ENCODE measurements at regions not wholly inside any gene's neighbourhood (a gene's known extent, or its start where the extent isn't known, plus 50 kb on each side); places are given as distances from the start of the nearest gene placed in this dataset.

GRCh38 chr6:150651808-150652470, 52.3 kb downstream of the PLEKHG1 start:
- DNase-seq, result no peak

DNA sequence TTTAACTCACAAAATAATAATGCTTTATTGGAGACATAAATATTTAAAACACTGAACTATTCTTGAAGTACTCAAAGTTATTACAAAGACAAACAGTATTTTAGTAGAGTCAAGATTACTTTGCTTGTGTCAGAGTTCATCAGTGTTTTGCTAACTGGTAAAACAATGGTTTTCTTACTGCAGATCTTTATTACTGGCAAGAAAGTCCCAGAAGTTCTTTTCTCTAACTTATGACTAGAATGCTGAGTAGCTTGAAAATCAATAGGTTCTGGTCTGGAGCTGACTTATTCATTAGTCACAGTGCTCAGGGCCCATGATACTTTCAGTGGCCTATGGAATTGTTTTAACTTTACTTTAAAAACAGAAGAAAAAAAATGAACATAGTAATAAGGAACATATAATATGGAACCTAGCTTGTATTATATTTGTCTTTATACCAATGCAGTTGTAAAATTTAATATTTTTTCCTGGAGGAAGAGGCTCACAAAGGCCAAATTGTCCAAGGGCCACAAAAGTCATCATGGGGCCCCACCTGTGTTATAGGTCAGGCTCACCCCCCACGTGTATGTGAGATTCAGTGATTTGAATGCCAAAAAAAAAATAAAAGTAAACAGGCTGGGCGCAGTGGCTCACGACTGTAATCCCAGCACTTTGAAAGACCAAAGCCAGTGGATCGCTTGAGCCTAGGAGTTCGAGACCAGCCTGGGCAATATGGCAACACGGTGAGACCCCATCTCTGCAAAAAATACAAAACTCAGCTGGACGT, 53.3 kb downstream of the PLEKHG1 start:
- no peak for DNase-seq

DNA sequence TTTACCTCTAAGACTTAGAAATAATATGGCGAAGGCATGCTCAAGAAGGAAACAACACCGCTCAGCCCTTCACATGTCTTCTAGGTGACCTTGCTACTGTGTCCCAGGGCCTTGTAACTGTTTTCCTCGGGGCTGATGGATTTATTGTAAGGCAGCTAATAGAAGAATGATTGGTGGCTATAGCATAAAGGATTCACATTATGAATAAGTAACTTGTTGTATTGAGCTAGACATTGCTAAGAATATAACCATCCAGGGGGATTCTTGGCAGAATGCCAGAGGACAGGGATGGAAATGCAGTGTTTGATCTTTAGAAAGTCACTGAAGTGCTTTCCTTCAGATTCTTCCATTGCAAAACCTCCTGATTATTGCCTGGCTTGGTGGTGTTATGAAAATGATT, 54.9 kb downstream of the PLEKHG1 start:
- no peak for DNase-seq

GRCh38 chr6:150656156-150656555, 56.5 kb downstream of the PLEKHG1 start:
- DNase-seq, result no peak

GRCh38 chr6:150658421-150658820, 58.7 kb downstream of the PLEKHG1 start:
- DNase-seq, result no peak

DNA sequence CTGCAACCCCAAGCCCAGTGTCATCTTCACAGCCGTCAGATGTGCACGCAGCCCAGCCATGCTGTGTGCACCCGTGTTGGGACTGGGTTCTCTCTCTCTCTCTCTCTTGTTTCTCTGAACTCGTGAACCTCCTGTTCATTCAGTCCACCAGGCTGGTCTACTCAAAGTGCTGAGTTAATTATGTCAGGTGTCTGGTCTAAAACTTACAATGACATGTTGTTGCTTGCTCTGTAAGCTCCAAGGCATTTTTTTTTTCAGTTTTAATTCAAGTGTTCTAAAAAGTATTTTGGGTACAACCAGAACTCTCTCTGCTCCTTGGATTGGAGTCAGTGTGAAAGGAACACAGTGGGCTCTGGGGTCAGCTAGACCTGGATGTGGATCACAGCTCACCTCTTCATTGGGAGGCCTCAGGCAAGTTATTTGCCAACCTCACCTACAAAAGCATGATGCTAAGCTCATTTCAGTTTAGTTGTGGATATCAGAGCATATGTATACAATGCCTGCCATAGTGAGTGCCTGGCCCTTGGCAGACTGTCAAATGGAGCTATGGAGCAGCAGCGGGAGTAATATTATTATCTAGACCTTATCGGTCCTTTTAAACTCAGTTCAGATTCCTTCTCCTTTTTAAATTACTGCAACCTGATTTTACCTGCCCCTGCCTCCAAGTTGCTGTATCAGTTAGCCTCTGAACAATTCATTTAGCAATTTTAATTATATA, 59.5 kb downstream of the PLEKHG1 start:
- DNase-seq, result no peak

- DNase-seq, result no peak
These were observed 61.7 kb downstream of the PLEKHG1 start for GRCh38 chr6:150661216-150662007.

DNA sequence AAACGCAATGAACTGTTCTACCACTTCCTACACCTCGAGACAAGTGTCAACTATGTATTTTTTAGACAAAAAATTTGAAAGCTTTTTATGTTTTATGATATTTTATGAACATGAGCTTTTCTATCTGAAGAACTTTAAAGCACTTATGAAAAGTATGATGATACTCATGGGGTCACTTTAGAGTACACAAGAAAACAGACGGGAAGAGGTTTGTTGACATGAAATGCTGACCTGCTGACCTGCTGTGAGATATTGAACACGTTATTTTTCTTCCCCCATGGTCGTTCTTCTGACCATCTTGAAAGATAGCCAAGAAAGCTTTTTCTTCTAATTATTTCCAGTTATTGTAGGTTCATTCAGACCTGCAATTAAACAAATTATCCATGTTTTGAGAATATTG, 63.1 kb downstream of the PLEKHG1 start:
- no peak for DNase-seq

DNA sequence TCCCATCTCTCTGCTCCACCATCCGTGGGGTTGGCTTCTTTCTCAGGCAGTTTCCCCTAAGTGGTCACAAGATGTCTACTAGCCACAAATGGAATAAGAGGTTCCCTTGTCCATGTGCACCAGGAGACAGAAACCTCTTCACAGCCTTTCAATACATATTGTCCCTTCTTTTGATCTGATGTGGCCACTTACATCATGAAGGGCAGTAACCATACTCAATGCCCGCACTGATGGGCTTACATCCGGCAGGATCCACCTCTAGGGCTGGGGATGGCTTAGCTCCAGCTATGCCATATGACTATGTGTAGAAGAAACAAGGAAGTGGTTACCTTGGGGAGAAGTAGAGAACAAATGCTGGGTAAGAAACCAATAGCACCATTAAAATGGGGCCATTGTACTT, 64.4 kb downstream of the PLEKHG1 start:
- no peak for DNase-seq

DNA sequence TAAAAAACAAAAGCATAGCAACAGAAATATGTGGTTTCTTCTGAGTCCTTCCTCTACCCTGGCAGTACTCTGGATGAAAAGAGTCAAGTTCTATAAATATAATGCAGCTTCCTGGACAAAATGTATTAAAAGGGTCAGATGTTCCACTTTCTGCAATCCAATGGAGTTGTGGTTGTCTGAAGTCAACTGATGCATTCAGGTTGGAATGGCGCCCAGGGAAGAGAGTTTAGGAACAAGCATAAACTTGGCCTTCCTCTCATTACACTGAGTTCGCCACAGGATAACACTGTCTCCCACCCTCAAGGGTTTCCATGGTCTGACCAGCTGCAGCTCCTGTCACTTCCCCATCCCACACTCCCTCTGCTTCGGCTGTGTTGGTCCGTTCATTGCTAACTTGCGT, 66.4 kb downstream of the PLEKHG1 start:
- no peak for DNase-seq

DNA sequence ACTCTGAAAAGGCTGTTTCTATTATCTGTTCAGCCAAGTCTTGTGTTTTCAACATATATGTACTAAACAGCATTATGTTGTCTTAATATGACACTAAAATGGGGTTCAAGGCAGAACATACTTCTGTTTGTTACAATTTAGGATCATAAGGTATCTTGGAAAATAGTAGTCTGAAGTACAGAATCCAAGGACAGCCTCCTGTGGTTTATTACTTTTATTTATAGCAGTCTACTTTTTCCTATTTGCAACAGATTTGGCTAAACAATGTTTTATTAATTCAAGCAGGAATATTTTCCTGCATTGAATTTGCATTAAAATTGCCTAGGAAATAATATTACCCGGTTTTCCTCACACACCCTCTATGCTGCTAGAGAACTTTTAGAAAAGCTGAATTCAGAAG, 67.7 kb downstream of the PLEKHG1 start:
- DNase-seq, result no peak

- DNase-seq, result peak; percentile 17
These were observed 68.5 kb downstream of the PLEKHG1 start for GRCh38 chr6:150667977-150668716.

DNA sequence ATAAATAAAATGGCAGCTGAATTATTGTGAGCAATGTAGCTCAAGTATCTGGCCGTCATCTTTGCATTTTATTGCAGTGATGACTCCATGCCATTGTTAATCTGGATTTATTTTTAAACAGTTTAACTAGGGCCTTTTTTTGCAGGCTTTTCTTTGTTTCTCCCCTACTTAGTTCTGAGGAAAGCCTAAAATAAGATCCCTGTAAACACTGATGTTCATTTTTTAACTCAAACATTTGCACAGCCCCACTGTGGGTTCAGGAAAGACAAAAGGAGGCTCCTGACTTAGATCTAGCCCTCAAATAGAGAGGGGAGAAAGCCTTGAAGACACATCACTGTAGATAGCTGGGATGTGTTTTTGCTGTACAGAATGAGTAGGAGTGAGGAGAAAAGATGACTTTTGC, 69.2 kb downstream of the PLEKHG1 start:
- no peak for DNase-seq

GRCh38 chr6:150670311-150670710, 70.6 kb downstream of the PLEKHG1 start:
- no peak for DNase-seq

GRCh38 chr6:150672800-150673199, 73.1 kb downstream of the PLEKHG1 start:
- no peak for DNase-seq

DNA sequence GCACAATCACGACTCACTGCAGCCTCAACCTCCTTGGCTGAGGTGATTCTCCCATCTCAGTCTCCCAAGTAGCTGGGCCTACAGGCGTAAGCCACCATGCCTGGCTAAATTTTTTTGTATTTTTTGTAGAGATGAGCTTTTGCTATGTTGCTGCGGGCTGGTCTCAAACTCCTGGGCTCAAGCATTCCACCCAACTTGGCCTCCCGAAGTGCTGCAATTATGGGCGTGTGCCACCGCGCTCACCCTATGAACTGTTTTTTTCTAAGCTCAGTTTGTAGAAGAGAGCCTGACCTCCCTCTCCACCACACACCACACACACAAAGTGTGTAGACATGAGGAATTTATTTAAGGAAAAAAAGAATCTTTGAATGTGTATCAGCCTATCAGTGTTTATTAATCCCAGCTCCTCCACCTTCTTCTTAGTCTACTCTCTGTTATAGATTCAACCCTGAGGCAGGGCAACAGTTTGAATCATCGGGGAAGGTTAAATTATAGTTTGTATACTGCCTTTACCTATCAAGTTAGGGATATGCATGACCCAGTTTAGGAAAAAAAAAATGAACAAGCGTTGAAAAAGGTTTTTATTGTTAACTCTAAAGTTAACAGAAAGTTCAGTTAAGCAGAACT, 74.1 kb downstream of the PLEKHG1 start:
- no peak for DNase-seq

DNA sequence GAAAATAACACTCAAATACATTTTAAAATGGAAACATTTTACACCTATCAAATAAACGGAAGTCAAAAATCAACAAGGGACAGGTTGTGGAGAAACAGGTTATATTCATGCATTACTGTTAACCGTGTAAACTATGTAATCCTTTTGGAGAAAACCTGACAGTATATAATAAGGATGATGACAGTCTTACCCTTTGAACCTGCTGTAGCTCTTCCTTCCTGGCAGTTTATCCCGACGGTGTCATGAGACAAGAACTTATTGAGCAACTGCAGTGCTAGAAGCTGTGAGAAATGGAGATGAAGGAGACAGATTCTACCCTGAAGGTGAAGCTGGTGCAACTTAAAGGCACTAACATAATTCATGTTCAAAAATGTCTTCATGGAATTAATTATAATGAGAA, 76.7 kb downstream of the PLEKHG1 start:
- no peak for DNase-seq

- DNase-seq, result no peak
These were observed 77.1 kb downstream of the PLEKHG1 start for GRCh38 chr6:150676772-150677171.

DNA sequence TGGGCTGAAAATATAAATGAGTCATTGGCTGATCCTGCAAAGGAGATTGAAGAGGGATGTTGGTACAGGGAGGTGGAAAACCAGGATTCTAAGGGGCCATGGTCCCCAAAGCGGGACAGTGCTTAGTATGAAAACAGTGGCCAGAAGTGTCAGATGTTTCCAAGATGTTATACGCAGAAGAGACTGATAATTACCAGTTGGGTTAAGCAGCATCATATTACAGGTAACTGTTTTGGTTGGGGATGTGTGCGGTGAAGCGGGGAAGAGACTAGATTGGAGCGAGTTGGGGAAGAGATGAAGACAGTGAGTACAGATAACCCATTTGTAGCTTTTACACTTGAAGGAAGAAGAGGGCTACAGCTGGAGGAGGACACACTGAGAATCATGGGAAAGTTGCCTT, 80.8 kb downstream of the PLEKHG1 start:
- DNase-seq, result no peak

- no peak for DNase-seq
These were observed 82.1 kb downstream of the PLEKHG1 start for GRCh38 chr6:150681578-150682395.

GRCh38 chr6:150683320-150683719, 83.6 kb downstream of the PLEKHG1 start:
- no peak for DNase-seq
